HG02642 (cell line): ENCODE measurements at regions not wholly inside any gene's neighbourhood (a gene's known extent, or its start where the extent isn't known, plus 50 kb on each side); places are given as distances from the start of the nearest gene placed in this dataset.

Source experiments
- ATAC-seq: cut with Tn5 transposase; IDR thresholded peaks from one replicate; pipeline ENCODE4 v1.9.1; 2021; ENCODE audit warnings: mild to moderate bottlenecking; ENCODE audit not compliant: unreplicated experiment, poor library complexity

GRCh38 chr2:150142561-150142960 is 344.9 kb downstream of the RND3 start:
- no peak for ATAC-seq

GRCh38 chr2:150141226-150142001 is 346.1 kb downstream of the RND3 start:
- no peak for ATAC-seq

- ATAC-seq, result no peak
Observed at GRCh38 chr2:150140777-150141176, 346.7 kb downstream of the RND3 start.

GRCh38 chr2:150138587-150138986 is 348.9 kb downstream of the RND3 start:
- no peak for ATAC-seq

GRCh38 chr2:150137338-150138069 is 350.0 kb downstream of the RND3 start:
- no peak for ATAC-seq

- ATAC-seq, result no peak
Observed at GRCh38 chr2:150136893-150137292, 350.6 kb downstream of the RND3 start.

GRCh38 chr2:150136401-150136800 is 351.1 kb downstream of the RND3 start:
- ATAC-seq, result no peak

GRCh38 chr2:150135223-150135883 is 352.1 kb downstream of the RND3 start:
- no peak for ATAC-seq

- ATAC-seq, result no peak
Observed at GRCh38 chr2:150134223-150134857, 353.1 kb downstream of the RND3 start.

- peak; percentile 83 for ATAC-seq
Observed at GRCh38 chr2:150133623-150134022, 353.8 kb downstream of the RND3 start.

- ATAC-seq, result no peak
Observed at GRCh38 chr2:150129921-150130575, 357.4 kb downstream of the RND3 start.

GRCh38 chr2:150127995-150128394 is 359.5 kb downstream of the RND3 start:
- no peak for ATAC-seq

- ATAC-seq, result no peak
Observed at GRCh38 chr2:150127346-150127990, 360.0 kb downstream of the RND3 start.

GRCh38 chr2:150126839-150127238 is 360.6 kb downstream of the RND3 start:
- no peak for ATAC-seq

GRCh38 chr2:150126143-150126740 is 361.2 kb downstream of the RND3 start:
- ATAC-seq, result no peak

GRCh38 chr2:150125708-150126107 is 361.8 kb downstream of the RND3 start:
- no peak for ATAC-seq

GRCh38 chr2:150125188-150125587 is 362.3 kb downstream of the RND3 start:
- no peak for ATAC-seq

GRCh38 chr2:150124739-150125138 is 362.7 kb downstream of the RND3 start:
- no peak for ATAC-seq

- no peak for ATAC-seq
Observed at GRCh38 chr2:150122871-150123613, 364.4 kb downstream of the RND3 start.
